Upper lobe of left lung (tissue), 4 donors: ENCODE measurements at regions not wholly inside any gene's neighbourhood (a gene's known extent, or its start where the extent isn't known, plus 50 kb on each side); places are given as distances from the start of the nearest gene placed in this dataset.

Experiments
- CTCF ChIP-seq, 6 experiments: fragments of 450-650 bp in 4 of 6; fragments of 200-600 bp in 2 of 6; sonication (generic) in 2 of 6; IDR thresholded peaks; one replicate each; pipeline ENCODE4 v1.5.1; 2016 to 2019; ENCODE audit warnings: antibody characterized with exemption in 6 of 6
- POLR2AphosphoS5 ChIP-seq, 2 donors: sonication (generic); formaldehyde crosslinking; IDR thresholded peaks; one replicate each; pipeline ENCODE4 v1.5.1; 2017; ENCODE audit warnings: antibody characterized with exemption in 2 of 2

- TF ChIP-seq POLR2AphosphoS5 (IDR thresholded peaks at IDR 0.05), result no peak
- TF ChIP-seq CTCF (IDR thresholded peaks at IDR 0.05), result peak; percentile 60 to 83 (median 77)
Measured at GRCh38 chr7:86939197-86939814, 120.1 kb downstream of the ELAPOR2 start.
